Tibial nerve (tissue), 3 donors: ENCODE measurements at regions not wholly inside any gene's neighbourhood (a gene's known extent, or its start where the extent isn't known, plus 50 kb on each side); places are given as distances from the start of the nearest gene placed in this dataset.

Experiments
- CTCF ChIP-seq, 5 experiments: fragments of 200-600 bp in 3 of 5; fragments of 450-650 bp in 2 of 5; sonication (generic) in 3 of 5; IDR thresholded peaks; one replicate each; pipeline ENCODE4 v1.5.1; 2016 to 2019; ENCODE audit warnings: antibody characterized with exemption in 5 of 5, mild to moderate bottlenecking in 3 of 5, moderate library complexity in 2 of 5
- POLR2A ChIP-seq, 2 donors: fragments of 450-650 bp; IDR thresholded peaks; one replicate each; pipeline ENCODE4 v1.6.1; 2017; ENCODE audit warnings: antibody characterized with exemption in 2 of 2, mild to moderate bottlenecking in 2 of 2, moderate library complexity in 2 of 2

- TF ChIP-seq CTCF (IDR thresholded peaks at IDR 0.05) (no peak), POLR2A (IDR thresholded peaks at IDR 0.05) (no peak)
Measured at GRCh38 chr17:83179811-83180210, 100.4 kb downstream of the METRNL start.
